ENCODE measurements at regions not wholly inside any gene's neighbourhood (a gene's known extent, or its start where the extent isn't known, plus 50 kb on each side); places are given as distances from the start of the nearest gene placed in this dataset.

- in situ Hi-C loops (cut with HindIII; ENCODE audit: low sequenced_read_pairs): no loop called here
- TF ChIP-seq, protein P1, sequence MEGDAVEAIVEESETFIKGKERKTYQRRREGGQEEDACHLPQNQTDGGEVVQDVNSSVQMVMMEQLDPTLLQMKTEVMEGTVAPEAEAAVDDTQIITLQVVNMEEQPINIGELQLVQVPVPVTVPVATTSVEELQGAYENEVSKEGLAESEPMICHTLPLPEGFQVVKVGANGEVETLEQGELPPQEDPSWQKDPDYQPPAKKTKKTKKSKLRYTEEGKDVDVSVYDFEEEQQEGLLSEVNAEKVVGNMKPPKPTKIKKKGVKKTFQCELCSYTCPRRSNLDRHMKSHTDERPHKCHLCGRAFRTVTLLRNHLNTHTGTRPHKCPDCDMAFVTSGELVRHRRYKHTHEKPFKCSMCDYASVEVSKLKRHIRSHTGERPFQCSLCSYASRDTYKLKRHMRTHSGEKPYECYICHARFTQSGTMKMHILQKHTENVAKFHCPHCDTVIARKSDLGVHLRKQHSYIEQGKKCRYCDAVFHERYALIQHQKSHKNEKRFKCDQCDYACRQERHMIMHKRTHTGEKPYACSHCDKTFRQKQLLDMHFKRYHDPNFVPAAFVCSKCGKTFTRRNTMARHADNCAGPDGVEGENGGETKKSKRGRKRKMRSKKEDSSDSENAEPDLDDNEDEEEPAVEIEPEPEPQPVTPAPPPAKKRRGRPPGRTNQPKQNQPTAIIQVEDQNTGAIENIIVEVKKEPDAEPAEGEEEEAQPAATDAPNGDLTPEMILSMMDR (IDR thresholded peaks at IDR 0.05; ENCODE audit: low read depth, low read length, missing control alignments): no peak
Observed at GRCh38 chr2:136410673-136411072, 292.7 kb upstream of the CXCR4 start.

GRCh38 chr2:136408795-136409194, 290.8 kb upstream of the CXCR4 start:
- no peak overlapping the region for H3K4me3 ChIP-seq (ENCODE audit: low read depth, low read length)
- in situ Hi-C loops (cut with HindIII; ENCODE audit: low sequenced_read_pairs): no loop called here
- TF ChIP-seq, protein P1 (IDR thresholded peaks at IDR 0.05; ENCODE audit: low read depth, low read length, missing control alignments): no peak
- no peak for DNase-seq (ENCODE audit: low read depth)

More at GRCh38 chr2:136410673-136411072, 292.7 kb upstream of the CXCR4 start:
- no peak for DNase-seq (ENCODE audit: low read depth)
- H3K4me3 ChIP-seq (ENCODE audit: low read depth, low read length): no peak overlapping the region

DNA sequence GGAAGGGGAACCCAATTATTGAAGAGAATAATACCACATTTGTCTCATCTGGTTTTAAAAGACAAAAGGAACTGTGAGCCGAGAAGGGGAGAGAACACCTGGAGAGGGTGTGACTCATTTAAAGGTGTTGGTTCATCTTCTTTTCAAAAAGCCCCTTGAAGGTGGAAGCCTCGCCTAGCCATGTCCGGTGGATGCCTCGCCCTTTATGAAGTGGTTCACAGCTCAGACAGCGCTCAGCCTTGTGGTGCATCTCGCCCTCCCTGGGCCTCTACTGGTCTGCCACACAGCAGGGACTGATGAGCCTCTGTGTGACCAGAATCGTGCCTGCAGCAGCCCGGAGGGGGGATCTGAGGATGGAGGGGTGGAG, 290.0 kb upstream of the CXCR4 start:
- no peak overlapping the region for H3K4me3 ChIP-seq (ENCODE audit: low read depth, low read length)
- TF ChIP-seq, protein P1 (IDR thresholded peaks at IDR 0.05; ENCODE audit: low read depth, low read length, missing control alignments): no peak
- DNase-seq (ENCODE audit: low read depth): no peak
- in situ Hi-C loops (cut with HindIII; ENCODE audit: low sequenced_read_pairs): no loop called here

DNA sequence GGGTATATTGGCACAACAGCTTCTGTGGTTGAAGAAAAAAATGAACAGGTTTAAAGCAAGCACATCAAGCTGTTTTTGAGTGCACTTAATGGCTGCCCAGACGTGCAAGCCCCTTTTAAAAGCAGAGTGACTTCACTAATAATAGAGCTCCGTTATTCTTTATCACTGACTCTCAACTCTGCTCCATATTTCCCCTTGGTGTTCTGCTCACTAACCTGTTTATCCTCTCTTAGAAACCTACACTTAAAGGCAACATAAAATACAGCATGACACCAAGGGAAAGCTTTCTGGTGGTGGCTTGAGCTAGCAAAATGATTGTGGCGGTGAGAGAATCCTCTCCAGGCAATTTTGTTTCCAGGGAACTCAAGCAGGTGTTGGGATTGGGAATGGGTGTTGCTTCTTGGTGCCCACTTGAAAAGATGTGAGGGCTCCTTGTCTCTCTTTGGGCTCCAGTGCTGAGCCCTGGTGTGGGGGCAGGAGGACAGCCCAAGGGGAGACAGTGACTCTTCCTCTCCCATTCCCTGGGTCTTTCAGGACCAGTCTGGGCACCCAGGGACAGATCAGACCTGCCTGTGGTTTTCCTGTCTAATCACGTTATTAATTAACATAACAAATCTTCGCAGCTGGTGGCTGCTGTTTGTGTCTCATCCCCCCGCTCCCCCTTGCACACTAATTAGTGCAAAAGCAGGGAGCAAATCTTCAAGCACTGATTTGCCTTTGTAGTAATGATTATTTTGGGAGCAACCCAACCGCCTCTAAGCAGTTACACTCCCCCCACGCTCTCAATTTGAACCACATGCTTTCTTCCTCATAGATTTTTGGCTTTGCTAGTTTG, 289.4 kb upstream of the CXCR4 start:
- no peak for DNase-seq (ENCODE audit: low read depth)
- in situ Hi-C loops (cut with HindIII; ENCODE audit: low sequenced_read_pairs): no loop called here
- TF ChIP-seq, protein P1 (IDR thresholded peaks at IDR 0.05; ENCODE audit: low read depth, low read length, missing control alignments): no peak
- no peak overlapping the region for H3K4me3 ChIP-seq (ENCODE audit: low read depth, low read length)

GRCh38 chr2:136404925-136405324, 287.0 kb upstream of the CXCR4 start:
- TF ChIP-seq, protein P1 (IDR thresholded peaks at IDR 0.05; ENCODE audit: low read depth, low read length, missing control alignments): no peak
- in situ Hi-C loops (cut with HindIII; ENCODE audit: low sequenced_read_pairs): no loop called here
- H3K4me3 ChIP-seq (ENCODE audit: low read depth, low read length): no peak overlapping the region
- DNase-seq (ENCODE audit: low read depth): no peak

GRCh38 chr2:136404176-136404575, 286.2 kb upstream of the CXCR4 start:
- no peak overlapping the region for H3K4me3 ChIP-seq (ENCODE audit: low read depth, low read length)
- TF ChIP-seq, protein P1 (IDR thresholded peaks at IDR 0.05; ENCODE audit: low read depth, low read length, missing control alignments): no peak
- in situ Hi-C loops (cut with HindIII; ENCODE audit: low sequenced_read_pairs): no loop called here
- no peak for DNase-seq (ENCODE audit: low read depth)

All from astrocyte of the cerebellum (primary cell).